ENCODE measurements at regions not wholly inside any gene's neighbourhood (a gene's known extent, or its start where the extent isn't known, plus 50 kb on each side); places are given as distances from the start of the nearest gene placed in this dataset.

- TF ChIP-seq SPI1 (IDR thresholded peaks at IDR 0.05; ENCODE audit: borderline replicate concordance, low read depth) (no peak), GABPA (IDR thresholded peaks at IDR 0.05; ENCODE audit: low read depth) (no peak)
- TF ChIP-seq, protein P1, sequence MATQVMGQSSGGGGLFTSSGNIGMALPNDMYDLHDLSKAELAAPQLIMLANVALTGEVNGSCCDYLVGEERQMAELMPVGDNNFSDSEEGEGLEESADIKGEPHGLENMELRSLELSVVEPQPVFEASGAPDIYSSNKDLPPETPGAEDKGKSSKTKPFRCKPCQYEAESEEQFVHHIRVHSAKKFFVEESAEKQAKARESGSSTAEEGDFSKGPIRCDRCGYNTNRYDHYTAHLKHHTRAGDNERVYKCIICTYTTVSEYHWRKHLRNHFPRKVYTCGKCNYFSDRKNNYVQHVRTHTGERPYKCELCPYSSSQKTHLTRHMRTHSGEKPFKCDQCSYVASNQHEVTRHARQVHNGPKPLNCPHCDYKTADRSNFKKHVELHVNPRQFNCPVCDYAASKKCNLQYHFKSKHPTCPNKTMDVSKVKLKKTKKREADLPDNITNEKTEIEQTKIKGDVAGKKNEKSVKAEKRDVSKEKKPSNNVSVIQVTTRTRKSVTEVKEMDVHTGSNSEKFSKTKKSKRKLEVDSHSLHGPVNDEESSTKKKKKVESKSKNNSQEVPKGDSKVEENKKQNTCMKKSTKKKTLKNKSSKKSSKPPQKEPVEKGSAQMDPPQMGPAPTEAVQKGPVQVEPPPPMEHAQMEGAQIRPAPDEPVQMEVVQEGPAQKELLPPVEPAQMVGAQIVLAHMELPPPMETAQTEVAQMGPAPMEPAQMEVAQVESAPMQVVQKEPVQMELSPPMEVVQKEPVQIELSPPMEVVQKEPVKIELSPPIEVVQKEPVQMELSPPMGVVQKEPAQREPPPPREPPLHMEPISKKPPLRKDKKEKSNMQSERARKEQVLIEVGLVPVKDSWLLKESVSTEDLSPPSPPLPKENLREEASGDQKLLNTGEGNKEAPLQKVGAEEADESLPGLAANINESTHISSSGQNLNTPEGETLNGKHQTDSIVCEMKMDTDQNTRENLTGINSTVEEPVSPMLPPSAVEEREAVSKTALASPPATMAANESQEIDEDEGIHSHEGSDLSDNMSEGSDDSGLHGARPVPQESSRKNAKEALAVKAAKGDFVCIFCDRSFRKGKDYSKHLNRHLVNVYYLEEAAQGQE (IDR thresholded peaks at IDR 0.05; ENCODE audit: insufficient replicate concordance, low read depth): no peak
- TF ChIP-seq, protein P2, sequence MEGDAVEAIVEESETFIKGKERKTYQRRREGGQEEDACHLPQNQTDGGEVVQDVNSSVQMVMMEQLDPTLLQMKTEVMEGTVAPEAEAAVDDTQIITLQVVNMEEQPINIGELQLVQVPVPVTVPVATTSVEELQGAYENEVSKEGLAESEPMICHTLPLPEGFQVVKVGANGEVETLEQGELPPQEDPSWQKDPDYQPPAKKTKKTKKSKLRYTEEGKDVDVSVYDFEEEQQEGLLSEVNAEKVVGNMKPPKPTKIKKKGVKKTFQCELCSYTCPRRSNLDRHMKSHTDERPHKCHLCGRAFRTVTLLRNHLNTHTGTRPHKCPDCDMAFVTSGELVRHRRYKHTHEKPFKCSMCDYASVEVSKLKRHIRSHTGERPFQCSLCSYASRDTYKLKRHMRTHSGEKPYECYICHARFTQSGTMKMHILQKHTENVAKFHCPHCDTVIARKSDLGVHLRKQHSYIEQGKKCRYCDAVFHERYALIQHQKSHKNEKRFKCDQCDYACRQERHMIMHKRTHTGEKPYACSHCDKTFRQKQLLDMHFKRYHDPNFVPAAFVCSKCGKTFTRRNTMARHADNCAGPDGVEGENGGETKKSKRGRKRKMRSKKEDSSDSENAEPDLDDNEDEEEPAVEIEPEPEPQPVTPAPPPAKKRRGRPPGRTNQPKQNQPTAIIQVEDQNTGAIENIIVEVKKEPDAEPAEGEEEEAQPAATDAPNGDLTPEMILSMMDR (IDR thresholded peaks at IDR 0.05; ENCODE audit: insufficient read depth, low read length): no peak
- H3K27me3 ChIP-seq (ENCODE audit: insufficient read depth, poor library complexity, severe bottlenecking): peaks cover 5% of the 10 kb centered on the region
- no peak overlapping the region for H3K4me3 ChIP-seq (replicated peaks; ENCODE audit: insufficient read depth, low read length)
- no peak overlapping the region for H3K27ac ChIP-seq (replicated peaks)
- no peak for DNase-seq (ENCODE audit: low read depth in 1 of 2, low spot score in 1 of 2)
These were observed 176.6 kb downstream of the ADAMTS15 start for GRCh38 chr11:130624971-130625544.

GRCh38 chr11:130625578-130626306 is 177.3 kb downstream of the ADAMTS15 start:
- H3K27me3 ChIP-seq (ENCODE audit: insufficient read depth, poor library complexity, severe bottlenecking): peaks cover 5% of the 10 kb centered on the region
- H3K27ac ChIP-seq (replicated peaks): no peak overlapping the region
- no peak for DNase-seq (ENCODE audit: low read depth in 1 of 2, low spot score in 1 of 2)
- H3K4me3 ChIP-seq (replicated peaks; ENCODE audit: insufficient read depth, low read length): no peak overlapping the region
- TF ChIP-seq POLR2AphosphoS5 (IDR thresholded peaks at IDR 0.05; ENCODE audit: low read depth): no peak

DNA sequence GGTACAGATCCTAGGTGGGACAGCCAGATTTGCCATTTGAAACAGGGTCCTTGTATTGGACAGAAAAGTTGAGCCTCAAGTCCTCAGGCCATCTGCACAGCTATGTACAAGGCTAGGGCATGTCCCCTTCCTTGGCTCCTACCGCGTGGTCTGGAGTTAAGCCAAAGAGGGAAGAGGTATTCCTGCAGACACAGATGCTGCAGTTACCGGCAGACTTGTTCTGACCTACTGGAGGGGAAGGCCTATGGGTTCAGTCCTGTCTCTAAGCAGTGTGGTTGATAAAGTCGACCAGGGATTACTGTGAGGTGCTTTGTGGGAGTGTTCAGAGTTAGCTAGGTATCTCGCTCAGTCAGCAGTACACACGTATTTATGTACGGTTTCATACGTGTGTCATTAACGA is 180.6 kb downstream of the ADAMTS15 start:
- no peak for DNase-seq (ENCODE audit: low read depth in 1 of 2, low spot score in 1 of 2)
- TF ChIP-seq SPI1 (IDR thresholded peaks at IDR 0.05; ENCODE audit: borderline replicate concordance, low read depth) (no peak), POLR2AphosphoS5 (IDR thresholded peaks at IDR 0.05; ENCODE audit: low read depth) (no peak), GABPA (IDR thresholded peaks at IDR 0.05; ENCODE audit: low read depth) (no peak)
- TF ChIP-seq, protein P2 (IDR thresholded peaks at IDR 0.05; ENCODE audit: insufficient read depth, low read length): no peak
- TF ChIP-seq, protein P1 (IDR thresholded peaks at IDR 0.05; ENCODE audit: insufficient replicate concordance, low read depth): no peak
- Histone ChIP-seq H3K27ac (replicated peaks) (no peak overlapping the region), H3K27me3 (ENCODE audit: insufficient read depth, poor library complexity, severe bottlenecking) (peaks cover 5% of the 10 kb centered on the region), H3K4me3 (replicated peaks; ENCODE audit: insufficient read depth, low read length) (no peak overlapping the region)

DNA sequence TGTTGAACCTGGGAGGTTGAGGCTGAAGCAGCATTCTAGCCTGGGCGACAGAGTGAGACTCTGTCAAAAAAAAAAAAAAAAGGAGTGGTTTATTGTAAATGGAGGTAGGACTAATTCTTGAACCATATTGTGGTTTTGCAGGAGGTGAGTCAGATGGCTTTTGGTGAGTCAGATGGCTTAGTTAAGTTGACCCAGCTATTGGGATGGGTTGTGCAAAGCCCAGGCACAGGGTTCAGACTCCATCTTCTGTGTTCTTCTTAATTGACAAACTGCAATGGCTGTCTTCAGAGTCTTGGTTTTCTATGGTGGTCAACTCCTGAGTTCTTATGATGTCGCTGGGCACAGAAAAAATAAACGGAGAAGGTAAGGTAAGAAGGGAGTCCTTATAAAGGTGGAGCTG is 182.7 kb downstream of the ADAMTS15 start:
- DNase-seq (ENCODE audit: low read depth in 1 of 2, low spot score in 1 of 2): no peak
- no peak overlapping the region for H3K4me3 ChIP-seq (replicated peaks; ENCODE audit: insufficient read depth, low read length)
- no peak overlapping the region for H3K27ac ChIP-seq (replicated peaks)
- H3K27me3 ChIP-seq (ENCODE audit: insufficient read depth, poor library complexity, severe bottlenecking): peaks cover 5% of the 10 kb centered on the region
- TF ChIP-seq POLR2AphosphoS5 (IDR thresholded peaks at IDR 0.05; ENCODE audit: low read depth) (no peak), GABPA (IDR thresholded peaks at IDR 0.05; ENCODE audit: low read depth) (no peak)
